Amniotic stem cell (primary cell): ENCODE measurements at regions not wholly inside any gene's neighbourhood (a gene's known extent, or its start where the extent isn't known, plus 50 kb on each side); places are given as distances from the start of the nearest gene placed in this dataset.
A peak's percentile ranks its signal among the peaks of the same experiment; 100 is the strongest.

Source experiments
- DNase-seq: peaks from one replicate; lab custom pipeline; 2025; lab: John Stamatoyannopoulos, UW

DNA sequence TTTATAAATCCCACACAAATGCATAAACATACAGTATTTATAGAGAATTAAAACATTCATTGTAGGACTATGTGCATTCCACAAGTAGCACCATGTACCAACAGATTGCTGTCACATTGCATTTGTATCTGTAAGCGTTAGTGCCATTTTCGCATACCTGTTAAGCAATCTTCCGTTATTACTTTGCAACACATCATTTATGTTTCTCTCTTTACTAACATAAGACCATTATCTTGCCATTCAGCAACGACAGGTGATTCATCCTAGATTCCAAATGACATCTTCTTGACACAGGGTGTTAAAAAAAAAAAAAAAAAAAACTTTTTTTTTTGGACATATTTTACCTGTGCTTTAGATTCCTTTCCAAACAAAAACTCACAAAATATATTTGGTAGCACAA lies 511.8 kb downstream of the ELAVL2 start:
- DNase-seq, result no peak

DNA sequence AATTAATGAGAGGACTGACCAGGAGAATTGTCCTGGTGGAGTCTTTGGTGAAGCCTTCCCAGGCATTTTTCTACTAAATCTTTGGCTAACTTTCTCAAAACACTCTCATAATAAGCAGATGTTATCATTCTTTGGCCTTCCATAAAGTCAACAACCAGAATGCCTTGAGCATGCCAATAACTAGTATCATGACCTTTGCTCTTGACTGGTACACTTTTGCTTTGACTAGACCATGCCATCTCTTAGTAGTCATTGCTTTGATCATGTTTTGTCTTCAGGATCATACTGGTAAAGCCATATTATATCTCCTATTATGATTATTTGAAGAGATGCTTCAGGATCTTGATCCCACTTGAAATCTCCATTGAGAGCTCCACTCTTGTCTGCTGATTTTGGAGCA lies 506.9 kb downstream of the ELAVL2 start:
- DNase-seq, result no peak

DNA sequence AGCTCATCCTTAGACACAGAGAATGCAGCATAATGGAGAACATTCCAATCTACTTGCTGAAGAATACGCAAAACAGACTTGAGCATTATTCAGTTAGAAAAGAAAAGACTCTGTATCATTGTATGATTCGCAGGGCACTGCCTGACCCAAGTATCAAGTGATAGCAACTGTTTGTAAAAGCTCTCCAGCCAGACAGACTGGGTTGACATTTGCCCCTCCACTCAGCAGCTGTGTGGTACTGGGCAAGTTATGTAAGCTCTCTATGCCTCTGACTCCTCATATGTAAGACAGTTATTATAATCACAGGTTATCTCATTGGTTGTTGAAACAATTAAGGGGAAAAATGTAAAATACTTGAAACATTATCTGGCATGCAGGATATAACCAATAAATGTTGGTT lies 505.0 kb downstream of the ELAVL2 start:
- DNase-seq, result no peak

DNA sequence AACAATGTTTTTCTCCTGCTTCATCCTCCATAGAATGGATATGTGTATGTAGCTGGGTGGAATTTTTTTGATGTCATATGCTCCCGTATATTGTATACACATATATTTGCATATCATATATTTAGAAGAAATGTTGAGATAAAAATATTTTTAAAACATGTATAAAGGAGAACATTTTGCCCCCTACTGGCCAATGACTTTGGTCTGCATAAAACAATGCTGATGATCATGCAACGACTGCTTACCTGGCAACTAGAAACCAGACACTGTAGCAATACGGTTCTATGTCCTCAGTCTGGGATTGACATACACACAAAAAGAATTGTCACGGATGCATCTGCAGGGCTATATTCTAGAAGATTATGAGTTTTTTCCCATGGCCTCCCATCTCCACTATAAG lies 503.6 kb downstream of the ELAVL2 start:
- no peak for DNase-seq

DNA sequence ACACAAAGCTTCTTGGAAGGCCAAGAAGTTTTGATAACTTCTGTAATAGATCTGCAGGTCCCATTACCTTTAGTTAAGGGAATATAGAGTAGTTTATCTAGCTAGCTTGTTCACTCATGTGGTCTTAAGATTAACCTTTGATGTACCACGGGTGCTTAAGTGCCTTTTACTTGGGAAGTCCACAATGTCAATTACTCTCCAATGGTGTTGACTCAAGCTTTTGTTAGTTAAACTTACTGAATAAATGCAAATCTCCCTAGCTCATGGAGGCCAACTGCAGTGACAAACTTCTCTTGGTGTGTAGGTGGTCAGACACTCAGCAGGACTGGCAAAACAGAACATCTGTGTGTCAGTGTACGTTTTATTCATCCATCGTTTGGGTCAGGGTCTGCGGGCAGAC lies 501.5 kb downstream of the ELAVL2 start:
- DNase-seq, result no peak

DNA sequence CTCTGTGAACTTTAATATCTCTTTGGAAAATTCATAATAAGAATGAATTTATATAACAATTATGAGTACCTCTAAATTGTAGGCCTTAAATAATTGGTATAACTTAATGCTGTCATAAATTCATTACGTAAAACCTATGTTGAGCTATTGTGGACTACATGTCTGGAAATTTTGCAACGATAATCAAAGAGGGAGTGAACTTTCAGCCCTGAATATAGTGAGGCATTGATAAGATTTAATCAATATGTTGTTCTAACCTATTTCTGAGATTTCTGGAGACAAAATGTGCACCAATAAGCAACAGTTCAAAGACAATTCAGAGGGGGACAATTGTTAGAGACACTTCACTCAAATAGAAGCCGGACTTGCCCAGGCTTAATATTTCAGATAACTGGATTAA lies 499.4 kb downstream of the ELAVL2 start:
- no peak for DNase-seq

DNA sequence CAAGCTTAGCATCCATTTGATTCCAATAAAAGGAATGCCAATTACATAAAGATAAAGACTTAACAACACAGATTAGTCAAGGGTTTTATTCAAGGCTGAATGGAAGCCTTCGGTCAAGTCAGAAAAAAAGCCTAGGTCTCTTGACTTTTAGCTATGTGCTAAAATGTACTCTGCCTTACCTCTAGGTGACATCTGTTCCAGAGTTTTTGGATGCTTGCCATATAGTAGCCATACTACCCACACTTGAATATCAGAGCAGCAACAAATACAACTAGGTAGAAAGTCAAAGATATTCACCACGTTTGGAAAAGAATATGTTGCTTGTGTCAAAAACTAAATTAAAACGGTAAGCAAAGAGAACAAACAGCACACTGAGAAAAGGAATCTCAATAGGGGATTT lies 484.7 kb downstream of the ELAVL2 start:
- DNase-seq, result no peak

DNA sequence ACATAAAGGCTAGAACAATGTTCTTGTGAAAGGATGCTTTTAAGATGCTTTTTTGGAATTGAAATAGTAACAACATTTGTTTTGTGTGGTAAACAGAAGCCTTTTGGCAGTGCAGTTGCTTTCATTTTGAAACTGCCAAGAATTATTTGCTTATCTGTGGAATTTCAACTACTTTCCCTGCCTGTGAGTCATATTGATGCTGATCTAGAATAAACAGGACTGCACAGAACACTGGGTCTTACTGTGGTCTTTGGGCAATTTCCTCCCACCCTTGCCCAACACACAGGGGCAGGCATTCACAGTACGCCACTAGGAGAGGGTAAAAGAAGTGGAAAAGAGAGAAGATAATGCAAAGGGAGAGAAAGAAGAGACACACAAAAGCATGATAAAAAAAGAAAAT lies 483.7 kb downstream of the ELAVL2 start:
- DNase-seq, result no peak

DNA sequence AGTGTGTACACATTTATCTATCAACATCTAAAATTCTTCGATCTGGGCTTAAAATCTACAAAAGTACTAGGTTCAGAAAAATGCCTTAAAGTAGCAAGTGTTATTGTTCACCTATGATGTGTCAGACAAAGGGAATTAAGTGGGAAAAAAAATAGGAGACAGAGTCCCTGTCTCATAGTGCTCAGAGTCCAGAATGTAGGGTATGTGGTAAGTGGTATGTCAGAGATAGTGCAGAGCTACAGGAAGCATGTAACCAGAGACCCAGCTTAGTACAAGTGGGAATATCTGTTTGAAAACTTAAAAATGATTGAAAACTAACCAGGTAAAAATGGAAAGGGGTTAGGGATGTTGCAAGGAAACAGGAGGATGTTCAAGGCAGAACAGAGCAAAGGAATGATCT lies 482.8 kb downstream of the ELAVL2 start:
- no peak for DNase-seq

DNA sequence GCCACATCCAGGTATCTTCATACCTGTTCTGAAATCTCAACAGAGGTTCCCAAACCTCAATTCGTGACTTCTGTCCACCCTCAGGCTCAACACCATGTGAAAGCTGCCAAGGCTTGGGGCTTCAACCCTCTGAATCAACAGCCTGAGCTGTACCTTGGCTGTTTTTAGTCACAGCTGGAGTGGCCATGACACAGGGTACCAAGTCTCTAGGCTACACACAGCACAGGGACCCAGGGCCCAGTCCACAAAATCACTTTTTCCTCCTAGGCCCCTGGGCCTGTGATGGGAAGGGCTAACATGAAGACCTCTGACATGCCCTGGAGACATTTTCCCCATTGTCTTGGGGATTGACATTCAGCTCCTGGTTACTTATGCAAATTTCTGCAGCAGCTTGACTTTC lies 464.9 kb downstream of the ELAVL2 start:
- DNase-seq, result no peak

DNA sequence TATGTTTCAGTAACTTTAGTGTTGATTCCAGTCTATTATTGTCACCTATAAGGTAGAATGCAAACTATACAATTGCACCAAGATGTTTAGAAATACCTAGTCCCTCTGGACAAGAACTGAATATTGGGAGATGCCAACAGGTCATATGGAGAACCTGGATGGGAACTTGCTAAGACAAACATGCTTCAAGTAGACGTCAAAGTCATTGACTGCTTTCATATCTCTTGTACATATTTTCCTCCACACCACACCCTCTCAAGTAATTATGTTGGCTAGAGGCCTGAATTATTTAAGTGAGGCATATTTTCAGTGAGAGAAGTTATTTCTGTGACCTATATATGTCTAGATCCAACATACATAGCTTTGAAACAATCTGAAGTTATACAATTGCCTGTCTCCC lies 453.3 kb downstream of the ELAVL2 start:
- no peak for DNase-seq

DNA sequence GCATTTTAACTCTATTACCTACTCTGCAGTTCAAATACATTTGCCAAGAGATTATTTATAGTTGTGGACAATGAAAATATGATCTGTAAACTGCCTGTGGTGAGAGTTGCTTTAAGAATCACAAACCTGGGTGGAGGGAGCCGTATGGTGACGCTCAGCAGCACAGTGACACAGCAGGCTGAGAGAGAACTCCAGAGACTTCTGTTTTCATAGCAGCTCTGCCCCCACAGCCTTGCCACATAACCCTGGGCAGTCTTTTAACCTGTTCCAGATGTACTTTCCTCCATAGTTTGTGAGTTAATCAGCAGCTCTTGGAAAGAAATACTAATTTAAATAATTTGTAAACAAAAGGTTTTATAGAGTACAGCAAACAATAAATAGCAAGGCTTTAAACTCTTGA lies 450.5 kb downstream of the ELAVL2 start:
- DNase-seq, result peak; percentile 18

DNA sequence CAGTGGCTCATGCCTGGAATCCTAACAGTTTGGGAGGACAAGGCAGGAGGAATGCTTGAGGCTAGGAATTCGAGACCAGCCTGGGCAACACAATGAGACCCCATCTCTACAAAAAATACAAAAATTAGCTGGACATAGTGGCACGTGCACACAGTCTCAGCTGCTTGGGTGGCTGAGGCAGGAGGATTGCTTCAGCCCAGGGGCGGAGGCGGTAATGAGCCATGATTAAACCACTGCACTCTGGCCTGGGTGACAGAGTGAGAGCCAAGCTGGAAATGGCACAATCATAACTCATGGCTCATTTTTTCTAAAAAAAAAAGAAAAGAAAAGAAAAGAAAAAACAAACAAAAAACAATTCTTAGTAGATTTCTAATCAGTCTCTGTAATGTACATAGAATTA lies 446.2 kb downstream of the ELAVL2 start:
- no peak for DNase-seq

DNA sequence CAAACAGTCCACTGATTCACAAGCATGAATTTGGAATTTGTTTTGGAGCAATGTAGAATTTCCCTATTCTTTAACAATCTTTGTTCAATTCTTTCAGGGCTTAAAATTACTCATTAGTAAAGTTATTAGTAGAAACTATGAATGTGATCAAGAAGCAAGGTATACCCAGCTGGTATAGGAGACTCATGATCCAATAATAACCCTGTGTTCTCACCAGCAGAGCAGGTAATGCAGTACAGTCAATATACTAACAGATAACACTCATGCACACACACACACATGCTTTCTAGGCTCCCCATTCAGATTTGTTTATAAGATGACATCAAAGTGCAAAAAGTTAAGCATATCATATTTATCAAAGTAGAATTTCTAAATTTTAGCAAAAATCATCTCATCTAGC lies 445.2 kb downstream of the ELAVL2 start:
- no peak for DNase-seq

DNA sequence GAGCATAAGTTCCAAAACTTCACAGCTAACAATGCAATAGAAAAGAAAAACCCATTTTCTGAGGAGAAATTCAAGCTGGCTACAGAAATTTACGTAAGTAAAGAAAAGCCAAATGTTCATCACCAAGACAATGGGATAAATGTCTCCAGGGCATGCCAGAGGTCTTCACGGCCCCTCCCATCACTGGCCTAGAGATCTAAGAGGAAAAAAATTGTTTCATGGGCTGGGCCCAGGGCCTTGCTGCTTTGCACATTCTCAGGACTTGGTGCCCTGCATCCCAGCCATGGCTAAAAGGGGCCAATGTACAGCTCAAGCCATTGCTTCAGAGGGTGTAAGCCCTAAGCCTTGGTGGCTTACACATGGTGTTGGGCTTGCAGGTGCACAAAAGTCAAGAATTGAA lies 443.6 kb downstream of the ELAVL2 start:
- DNase-seq, result no peak

DNA sequence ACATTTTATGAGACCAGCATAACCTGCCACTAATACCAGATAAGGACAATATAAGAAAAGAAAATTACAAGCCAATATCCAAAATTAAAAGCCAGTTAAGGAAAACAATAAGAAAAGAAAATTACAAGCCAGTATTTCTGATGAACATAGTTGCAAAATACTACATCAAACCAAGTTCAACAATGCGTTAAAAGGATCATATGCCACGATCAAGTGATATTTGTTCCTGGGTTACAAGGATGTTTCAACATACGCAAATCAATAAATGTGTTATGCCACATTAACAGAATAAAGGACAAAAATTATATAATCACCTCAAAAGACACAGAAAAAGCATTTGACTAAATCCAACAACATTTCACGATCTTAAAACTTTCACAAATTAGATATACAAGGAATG lies 431.9 kb downstream of the ELAVL2 start:
- no peak for DNase-seq

DNA sequence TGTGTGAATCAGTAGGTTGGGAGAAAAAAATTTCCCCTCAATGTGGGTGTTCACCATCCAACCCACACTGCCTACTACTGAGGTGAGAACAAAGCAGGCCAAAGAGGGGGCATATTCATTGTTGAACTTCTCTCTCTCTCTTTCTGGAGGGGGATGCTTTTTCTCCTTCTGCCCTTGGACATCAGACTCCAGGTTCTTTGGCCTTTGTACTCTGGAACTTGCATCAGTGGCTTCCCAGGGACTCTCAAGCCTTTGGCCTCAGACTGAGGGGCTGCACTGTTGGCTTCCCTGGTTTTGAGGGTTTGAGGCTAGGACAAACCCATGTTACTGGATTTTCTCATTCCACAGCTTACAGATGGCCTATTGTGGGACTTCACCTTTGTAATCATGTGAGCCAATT lies 417.2 kb downstream of the ELAVL2 start:
- no peak for DNase-seq

DNA sequence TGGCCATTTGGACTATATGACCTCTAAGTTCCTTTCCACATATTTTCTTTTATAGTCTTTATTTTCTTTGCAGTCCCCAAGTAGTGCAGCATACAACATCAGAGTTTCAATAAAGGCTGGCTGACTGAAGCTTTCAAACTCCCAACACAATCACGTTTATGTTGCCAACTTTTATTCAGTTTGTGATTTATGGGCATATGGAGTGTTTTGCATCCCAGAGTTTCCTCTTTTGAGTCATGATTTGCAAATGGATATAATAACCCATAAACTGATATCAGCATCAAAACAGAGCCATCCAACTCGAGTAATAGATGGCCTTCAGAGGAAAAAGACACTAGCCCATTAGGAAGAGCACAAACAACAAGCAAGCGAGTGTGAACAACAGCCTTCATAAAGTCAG lies 414.0 kb downstream of the ELAVL2 start:
- DNase-seq, result no peak

DNA sequence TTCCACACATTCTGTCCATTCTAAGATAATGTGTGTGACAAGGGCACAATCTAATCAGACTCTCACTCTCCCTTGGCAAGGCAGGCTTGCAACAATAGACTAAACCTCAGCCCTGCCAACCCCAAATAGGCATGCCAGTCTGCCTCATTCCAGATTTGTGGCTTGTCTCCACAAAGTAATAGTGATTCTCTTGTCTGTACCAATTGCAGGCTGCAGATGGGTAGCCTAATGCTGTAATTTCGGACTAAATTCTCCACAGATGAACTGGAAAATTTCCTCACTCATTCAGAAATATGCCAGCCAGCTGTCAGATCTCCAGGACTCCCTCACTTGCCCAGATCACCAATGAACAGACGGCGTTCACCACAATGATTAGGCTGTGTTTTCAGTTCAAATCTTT lies 413.6 kb downstream of the ELAVL2 start:
- DNase-seq, result no peak

DNA sequence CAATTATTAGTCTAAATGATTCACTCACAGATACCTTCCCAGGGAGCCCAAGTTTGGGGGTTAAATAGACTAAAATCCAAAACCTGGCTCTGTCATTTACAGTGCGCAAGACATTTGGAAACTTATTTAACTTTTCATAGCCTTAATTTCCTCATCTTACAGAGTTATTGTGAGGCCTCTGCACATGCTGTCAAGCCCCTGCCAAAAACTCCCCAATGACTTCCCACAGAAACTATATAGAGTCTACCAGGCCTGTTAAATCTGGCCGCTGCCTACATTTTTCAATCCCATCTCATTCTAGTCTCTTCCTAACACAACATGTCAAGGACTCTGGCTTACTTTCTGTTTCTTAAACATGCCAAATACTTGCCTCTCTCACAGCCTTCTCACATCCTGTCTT lies 412.5 kb downstream of the ELAVL2 start:
- DNase-seq, result no peak

DNA sequence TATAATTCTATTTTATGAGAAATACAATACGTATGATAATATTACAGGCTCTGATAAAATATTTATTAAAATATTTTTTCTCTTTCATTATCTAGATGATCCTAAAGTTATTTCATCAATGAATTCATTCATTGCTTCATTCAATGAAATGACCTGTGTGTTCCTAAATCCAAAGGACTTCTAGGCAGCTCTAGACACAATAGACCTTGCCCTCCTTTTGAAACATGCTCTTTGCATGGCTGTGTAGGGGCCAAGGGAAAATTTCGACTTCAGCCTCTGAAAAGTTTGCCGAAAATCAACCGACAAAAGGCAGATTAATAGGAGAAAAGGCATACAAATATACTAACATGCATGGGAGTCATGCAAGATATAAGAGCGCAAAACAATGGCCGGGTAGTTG lies 402.0 kb downstream of the ELAVL2 start:
- no peak for DNase-seq

DNA sequence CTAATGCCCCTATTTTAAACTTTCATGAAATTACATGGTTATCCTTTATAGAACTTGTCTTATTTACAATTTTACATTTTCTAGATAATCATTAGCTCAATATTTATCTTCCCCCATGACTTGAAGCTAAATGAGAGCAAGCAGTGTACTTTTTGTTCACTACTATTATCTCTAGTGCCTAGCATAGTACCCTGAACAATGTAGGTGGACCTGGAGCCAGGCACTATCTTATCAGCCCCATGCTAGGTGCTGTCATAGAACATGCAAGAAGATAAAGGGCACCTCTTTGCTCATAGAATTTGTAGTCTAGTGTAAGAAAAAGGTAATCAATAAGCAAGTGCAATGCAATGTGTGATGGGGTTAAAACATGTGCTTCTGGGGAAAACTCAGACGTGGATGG lies 399.9 kb downstream of the ELAVL2 start:
- DNase-seq, result no peak

DNA sequence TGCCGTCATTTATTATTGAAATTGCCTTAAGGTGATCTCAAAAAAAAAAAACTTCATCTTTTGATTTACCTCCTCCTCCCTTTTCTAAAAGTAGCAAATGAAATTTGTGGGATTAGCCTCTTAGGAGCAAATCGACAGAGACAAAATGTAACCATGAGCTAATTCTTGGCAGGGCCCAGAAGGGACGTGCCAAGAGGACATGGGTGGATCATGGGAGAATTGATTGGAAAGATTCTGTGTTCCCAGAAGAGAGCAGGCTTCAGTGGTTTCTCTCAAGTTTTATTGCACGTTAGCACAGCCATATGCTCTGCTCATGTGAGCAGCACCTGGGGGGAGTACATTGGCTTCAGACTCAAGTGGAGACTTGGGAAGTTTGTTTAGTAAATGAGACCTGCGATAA lies 394.6 kb downstream of the ELAVL2 start:
- DNase-seq, result no peak

DNA sequence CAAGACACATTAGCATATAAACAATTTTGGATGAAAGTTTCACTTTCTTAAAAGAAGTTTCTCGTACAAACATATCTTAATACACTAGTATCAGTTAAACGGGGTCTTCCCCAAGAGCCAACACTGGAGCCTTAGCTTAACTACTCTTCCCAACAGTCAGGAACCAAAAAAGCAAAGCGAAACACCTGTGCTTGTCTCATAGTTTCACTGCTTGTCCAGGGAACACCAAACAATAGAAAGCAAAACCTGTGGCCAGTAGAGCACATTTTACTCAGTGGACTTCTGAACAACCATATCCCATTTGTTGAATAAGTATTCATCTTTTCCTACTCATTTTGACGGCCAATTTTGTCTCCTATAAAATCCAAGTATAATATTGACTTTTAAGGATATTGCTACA lies 391.4 kb downstream of the ELAVL2 start:
- DNase-seq, result no peak

DNA sequence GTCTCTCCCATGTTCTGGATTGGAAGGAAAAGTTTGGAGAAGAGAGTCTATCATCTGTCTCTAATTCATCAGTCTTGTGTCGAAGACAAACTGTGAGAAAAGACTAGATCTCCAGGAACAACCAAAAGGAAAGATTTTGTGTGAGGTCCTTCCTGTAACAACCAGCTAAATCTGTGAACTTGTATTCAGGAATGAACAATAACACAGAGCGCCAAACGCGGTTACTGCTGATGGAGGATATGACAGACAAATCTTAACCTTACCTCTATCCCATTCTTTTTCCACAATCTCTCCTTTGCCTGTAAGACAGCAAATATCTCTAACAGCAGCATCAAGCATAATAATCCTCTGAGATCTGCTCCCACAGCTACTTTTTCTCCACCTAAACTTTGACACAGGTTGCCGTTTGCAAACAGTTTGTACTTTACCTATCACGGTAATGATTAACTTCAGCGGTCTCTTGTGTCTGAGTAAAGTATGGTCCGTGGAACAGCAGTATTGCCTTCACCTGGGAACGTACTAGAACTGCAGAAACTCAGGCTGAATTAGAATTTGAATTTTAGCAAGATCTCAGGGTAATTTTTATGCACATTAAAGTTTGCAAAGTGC lies 387.6 kb downstream of the ELAVL2 start:
- no peak for DNase-seq
